SH-SY5Y (cell line): ENCODE measurements at regions not wholly inside any gene's neighbourhood (a gene's known extent, or its start where the extent isn't known, plus 50 kb on each side); places are given as distances from the start of the nearest gene placed in this dataset.

Experiments
- GATA2 ChIP-seq: IDR thresholded peaks from 2 replicates; pipeline ENCODE4 v1.6.1; 2011; ENCODE audit warnings: mild to moderate bottlenecking, low read depth, low read length
- GATA3 ChIP-seq: IDR thresholded peaks from 2 replicates; pipeline ENCODE4 v1.6.1; 2011; ENCODE audit warnings: low read depth, mild to moderate bottlenecking, low read length, moderate library complexity

DNA sequence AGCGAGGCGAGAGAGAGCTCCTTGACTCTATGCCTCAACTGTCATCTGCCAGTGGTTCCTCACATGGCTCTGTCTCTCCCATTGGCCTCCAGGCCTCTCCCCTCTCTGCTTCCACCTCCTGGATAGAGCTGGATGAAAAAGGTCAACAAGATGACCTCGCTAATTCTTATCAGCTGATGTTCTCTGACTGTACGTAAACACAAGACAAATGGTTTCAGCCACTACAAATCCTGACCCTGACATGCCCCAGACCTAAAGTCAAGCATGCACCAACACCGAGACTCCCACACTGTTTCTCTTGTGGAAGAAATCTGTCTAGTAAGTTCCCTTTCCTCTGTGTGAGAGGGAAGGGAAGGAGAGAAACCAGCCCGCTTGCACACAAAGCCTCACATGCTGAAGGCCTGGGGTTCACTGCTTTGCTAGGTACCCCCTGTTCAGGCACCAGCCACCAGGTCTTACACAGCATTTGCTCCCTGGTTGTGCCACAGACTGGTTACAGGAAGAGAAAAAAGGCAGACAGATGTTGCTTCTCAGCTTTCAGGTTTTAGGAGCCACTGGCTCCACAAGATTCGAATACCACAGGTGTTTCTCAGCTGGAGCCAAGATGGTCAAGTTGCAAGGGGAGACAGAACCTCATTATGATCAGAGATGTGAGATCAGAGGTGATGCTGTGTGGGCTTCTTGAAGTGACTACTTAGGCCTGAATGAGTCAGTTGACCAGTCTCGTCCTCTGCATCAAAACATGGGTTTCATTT lies 592.5 kb downstream of the CCDC171 start:
- TF ChIP-seq GATA2 (no peak), GATA3 (no peak)

DNA sequence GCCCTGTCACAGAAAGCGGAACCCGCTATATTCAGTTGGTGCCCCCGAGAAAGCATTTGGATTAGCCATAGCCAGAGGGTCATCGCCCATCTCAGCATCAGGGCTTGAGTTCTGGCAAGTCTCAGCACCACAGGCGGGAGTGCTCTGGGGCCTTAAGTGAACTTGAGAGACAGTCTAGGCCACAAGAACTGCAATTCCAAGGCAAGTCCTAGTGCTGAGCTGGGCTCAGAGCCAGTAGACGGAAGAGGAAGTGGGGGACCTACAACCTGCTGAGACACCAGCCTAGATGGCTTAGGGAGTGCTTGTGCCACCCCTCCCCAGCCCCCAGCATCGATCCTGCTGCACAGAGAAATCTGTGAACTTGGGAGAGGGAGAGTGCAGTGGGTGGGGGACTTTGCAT lies 594.9 kb downstream of the CCDC171 start:
- TF ChIP-seq GATA2 (no peak), GATA3 (no peak)

DNA sequence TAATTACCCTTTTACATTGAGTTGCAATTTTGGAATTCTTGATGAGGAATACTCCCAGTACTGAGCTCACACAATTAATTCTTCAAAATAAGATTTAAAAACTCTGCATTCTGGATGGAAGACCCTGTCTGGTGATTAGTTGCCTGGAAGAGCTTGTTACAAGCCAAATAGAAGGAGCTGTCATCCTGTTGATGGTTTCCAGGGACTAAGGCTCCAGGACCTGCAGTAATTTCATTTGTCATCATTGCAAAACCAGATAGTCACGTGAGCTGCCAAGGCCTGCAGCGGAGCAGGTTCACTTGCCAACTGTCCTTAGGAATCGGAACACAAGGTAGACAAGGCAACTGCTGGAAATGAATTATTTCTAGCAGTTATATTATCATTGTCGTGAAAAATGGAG lies 597.7 kb downstream of the CCDC171 start:
- peak; percentile 43; the same call in 1 of the 2 replicates for TF ChIP-seq GATA2
- TF ChIP-seq GATA3, result no peak

DNA sequence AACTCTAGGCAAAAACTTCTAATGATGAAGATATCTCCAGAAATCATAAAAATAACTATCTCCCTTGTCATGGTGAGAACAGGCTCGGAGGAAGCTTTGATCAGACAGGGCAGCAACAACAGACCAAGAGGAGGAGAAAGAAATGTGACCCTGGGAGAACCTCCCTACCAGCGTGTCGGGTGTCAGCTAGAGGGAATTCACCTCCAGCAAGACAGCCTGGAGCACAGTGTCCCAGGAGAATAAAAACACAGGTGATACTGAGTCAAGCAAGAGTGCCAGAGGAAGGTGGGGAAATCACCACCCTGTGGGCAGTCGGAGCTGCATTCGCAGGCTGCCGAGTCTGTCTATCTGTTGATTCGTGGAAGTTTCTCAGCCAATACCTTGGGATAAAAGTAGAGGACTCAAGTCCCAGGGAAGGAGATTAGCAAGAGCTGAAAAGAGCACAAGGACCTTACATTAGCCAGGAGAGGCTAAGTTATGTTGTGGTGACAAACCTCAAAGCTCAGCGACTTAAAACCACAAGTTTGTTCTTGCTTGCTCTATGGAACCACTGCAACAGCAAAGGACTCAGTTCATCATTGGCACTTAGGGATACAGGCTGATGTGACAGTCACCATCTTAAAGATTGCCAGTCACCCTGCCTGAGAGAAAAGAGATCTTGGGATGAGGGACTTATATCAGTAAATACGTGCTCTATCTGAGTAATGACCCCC lies 598.3 kb downstream of the CCDC171 start:
- TF ChIP-seq GATA3, result no peak
- no peak for TF ChIP-seq GATA2

DNA sequence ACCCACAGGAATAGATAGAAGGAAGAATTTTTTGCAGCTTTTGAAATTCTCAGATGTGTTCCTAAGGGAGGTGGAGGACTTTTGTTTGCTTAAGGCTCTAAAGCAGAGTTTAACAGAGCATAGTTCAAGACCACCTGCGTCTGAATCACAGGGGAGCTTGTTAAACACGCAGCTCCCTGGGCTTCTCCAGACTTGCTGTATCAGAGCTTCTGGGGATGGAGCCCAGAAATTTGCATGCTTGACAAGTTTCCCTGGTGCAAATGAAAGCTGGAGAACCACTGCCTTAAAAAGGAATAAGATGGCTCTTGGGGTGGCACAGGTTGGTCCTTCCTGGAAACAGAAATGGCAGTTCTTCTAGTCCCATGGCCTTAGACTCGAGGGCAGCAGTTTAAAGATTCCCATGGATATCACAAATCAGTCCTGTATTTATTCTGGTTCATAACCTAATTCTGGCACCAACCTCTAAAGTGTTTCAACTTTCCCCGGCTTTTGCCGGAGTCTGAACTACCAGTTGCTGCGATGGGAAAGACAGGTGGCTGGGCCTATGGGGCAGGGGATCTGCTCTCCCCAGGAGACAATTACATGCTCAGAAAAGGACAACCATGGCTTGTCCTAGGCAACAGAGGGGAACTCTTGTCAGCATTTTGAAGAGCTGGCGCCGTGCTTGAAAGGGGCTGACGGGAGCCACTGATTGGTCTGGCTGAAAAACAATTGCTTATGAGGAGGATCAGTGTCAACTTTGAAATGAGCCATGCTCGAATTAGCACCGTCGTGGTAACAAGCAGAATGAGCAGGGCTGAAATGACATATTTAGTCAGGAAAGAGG lies 599.6 kb downstream of the CCDC171 start:
- no peak for TF ChIP-seq GATA3
- no peak for TF ChIP-seq GATA2

DNA sequence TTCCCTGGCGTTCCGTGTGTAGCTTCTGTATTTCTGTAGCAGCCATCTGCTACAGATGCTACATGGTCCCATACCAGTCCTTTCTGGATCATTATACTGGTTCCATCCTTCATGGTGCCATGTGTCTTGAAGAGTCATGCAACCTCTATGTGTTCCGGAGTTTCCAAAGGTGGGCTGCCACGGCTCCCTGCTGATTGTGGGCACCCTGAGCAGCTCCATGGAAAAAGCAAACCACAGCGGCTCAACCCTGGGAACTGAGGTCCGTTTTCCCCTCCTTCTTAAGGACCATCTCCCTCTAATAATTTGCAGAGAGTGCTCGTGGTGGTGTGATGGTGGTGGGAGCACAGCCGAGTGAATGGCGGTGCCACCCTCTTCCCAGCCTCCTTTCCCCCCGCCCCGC lies 600.4 kb downstream of the CCDC171 start:
- TF ChIP-seq GATA3 (no peak), GATA2 (no peak)

DNA sequence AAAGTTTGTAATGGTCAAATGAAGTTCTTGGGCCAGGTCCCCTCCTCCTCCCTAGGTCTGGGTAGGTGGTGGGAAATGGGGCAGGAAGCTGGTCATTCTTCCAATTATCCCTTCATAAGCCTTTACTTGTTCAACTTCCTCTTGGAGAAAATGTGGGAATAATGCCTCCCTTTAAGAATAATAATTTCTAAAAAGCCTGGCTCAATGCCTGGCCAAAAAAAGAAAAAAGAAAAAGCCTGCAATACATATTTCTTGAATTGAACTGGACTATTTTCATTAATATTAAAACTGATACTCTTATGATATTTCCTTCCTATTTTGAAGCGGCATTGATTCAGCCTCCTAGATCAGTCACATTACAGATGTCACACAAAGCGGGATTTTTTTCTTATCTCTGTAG lies 600.9 kb downstream of the CCDC171 start:
- TF ChIP-seq GATA2 (no peak), GATA3 (no peak)

DNA sequence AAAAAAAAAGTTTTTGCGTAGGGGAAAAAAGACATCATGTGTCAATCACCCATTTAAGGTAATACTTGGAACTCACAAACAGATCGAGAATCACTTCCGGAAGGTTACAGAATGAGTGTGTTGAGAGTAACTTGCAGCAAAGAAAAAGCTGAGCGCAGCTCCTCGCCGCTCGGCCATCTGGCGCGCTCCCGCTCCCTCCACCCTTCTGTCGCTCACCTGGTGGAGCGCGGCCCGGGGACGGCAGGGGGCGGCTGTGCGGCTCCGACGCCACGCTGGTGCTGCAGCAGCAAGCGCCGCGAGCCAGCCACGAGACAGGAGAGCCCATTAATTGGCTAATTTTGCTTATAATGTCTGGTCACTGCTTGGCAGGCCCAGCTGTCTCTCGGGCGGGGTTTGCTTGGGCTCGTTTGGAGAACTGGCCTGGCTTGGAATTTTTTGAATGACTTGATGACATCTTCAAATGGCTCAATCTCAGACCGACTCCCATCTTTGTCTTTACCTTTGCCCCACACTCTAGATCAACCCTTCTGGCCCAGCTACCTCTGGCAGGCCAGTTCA lies 601.8 kb downstream of the CCDC171 start:
- TF ChIP-seq GATA3 (no peak), GATA2 (no peak)

DNA sequence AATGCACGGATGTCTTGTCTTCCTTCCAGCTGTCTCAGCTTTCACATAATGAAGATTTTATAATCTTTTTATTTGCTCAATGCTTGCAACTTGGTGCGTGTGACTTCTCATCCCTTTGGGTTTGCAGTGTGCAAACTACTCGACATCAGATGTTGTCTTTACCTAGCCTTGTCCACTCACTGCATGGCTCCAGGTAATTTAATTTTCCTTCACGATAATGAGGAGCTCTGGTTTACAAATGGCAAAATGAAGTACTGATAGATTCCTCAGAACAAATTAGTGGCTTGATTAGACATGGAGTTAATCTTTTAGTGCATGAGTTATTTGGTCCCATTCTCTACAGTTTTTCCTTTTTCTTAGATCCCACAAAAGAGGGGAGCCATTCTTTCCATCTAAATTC lies 603.0 kb downstream of the CCDC171 start:
- no peak for TF ChIP-seq GATA3
- no peak for TF ChIP-seq GATA2

DNA sequence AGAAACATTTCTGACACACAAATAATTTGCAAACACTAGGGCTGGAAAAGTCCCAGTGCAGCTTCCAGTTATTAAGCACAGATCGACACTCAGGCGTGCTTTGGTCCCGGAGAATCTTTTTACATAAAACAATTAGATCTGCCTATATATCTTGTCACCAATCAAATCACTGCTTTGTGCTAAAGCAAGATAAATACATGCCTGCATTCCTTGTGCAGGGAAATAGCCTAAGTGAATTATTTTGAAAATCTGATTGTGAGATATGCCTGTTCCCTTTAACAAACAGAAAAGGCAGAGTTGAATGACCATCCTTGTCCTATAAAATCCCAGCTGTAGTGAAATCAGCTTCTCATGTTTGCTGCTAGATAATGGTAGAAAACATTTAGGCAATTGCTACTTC lies 604.4 kb downstream of the CCDC171 start:
- peak; percentile 97 for TF ChIP-seq GATA3
- TF ChIP-seq GATA2, result peak; percentile 91

DNA sequence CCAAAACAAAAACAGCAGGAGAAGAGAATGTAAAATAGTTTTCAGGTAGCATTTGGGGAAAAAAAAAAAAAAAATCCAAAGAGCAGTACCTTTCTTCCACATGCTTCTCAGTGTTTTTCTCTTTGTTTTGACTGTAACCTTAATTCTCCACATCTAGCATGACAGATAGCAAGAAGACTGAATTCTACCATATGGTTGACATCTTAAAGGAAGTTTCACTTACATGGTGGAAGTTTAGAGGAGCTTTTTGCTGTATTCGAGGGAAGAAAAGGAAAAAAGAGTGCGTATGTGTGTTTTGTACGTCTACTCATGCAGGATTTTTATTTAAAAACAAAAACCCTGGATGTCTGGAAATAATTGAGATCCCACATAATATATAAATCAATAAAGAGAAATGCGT lies 604.8 kb downstream of the CCDC171 start:
- TF ChIP-seq GATA2, result no peak
- TF ChIP-seq GATA3, result no peak

DNA sequence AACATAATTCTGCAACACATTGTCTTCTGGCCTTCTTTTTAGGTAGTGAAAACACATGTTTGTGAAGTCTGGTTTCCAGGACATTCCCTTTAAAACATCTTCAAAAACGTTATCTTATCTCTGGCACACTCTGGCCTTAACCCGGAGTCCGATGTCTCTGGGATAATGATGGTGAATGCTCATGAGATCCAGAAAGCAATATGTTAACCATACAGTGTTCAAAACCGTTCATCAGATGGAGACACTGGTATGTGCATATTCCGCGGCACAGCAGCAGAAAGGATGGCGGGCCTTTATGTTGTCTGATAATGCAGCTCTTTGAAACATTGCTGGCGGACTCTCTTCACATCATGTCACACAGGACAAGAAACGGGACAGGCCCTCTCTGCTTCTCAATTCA lies 605.2 kb downstream of the CCDC171 start:
- peak; percentile 84 for TF ChIP-seq GATA2
- TF ChIP-seq GATA3, result peak; percentile 81

DNA sequence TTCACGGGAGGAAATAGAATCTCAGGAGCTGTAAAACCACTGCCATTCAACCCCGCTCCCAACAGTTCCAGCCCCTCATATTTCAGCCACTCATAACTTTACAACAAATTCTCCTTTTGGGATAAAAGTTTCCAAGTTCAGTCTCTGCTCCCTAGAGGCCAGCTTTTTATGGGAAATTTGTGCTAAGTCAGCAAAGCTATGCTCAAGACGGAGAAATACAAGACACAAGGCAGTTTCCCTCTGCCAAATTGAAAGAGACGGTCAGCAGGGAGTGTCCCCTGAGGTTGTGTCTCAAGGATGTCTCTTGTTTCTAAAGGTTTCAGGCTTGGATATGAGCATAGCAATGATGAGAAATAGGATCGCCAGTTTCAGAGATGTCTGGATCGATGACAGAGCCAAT lies 608.6 kb downstream of the CCDC171 start:
- TF ChIP-seq GATA3, result no peak
- TF ChIP-seq GATA2, result no peak

DNA sequence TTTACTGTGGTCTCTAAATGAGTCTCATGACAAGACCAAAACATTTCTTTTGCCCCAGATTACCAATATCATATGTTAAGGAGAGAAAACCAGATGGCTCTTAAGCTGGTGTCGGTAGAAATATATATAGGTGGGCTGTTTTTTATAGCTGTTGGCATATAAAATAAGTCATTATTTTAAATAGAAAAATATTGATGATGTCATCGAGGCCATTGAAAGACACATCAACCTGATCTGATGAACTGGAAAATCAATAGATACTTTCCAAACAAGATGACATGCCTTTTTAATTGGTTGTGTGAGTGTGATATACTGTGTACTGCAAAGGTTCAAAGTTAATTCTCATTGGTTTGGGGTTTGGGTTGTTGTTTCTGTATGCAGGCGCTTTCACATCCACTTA lies 617.3 kb downstream of the CCDC171 start:
- TF ChIP-seq GATA3 (no peak), GATA2 (no peak)
